DMS79 treated with DMSO at 0.1 percent for 48 hours (cell line): ENCODE measurements at regions not wholly inside any gene's neighbourhood (a gene's known extent, or its start where the extent isn't known, plus 50 kb on each side); places are given as distances from the start of the nearest gene placed in this dataset.

Experiments used
- DNase-seq: peaks from one replicate; lab custom pipeline; 2025; lab: John Stamatoyannopoulos, UW

DNA sequence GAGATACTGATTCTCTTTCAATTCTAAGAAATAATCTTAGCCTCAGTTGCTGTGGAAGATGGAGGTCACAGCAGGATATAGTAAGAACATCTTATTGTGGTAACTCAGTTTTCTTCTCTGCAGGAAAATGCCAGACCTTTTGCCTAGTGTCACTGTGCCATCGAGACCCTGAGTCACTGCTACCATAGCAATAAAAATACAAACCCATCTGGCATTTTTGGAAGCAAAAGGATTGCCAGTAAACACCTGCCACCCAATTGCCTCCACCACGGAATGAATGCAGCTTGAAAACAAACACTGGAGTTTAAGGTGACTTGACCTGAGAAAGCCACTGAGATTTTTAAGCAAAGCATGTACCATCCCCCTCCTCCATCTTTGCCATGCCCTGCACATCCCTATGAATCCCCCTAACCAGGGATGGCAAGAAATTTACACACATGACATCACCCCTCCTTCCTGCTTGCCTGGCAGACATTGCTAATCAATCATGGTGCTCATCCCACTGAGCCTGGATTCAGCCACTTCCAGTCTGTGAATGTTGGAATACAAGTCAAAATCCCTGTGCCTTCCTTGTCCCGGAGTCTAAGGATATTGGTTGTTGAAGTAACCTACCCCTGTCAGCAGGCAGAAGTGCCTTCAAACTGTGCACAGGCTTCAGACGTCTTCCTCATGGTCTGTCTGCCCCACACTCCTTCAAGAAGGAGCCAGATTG, 59.6 kb upstream of the MAMLD1 start:
- DNase-seq, result no peak

DNA sequence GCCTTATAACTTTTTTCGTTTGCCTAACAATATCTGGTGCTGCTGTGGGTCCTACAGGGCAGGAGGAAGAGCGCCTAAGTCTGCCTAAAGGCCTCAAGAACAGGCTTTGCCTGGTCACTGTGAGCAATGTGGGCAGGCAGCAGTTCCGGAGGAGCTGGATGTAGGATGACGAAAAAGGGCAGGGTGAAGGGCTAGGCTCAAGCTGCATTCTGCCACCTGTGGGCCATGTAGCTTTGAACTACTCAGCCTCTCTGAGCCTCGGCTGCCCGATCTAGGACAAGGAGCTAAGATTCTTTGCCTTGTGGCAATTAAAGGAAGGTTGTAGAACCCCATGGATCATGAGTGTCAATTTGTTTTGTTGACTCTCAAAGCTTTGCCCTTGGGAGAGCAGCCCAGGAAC, 57.1 kb upstream of the MAMLD1 start:
- no peak for DNase-seq

DNA sequence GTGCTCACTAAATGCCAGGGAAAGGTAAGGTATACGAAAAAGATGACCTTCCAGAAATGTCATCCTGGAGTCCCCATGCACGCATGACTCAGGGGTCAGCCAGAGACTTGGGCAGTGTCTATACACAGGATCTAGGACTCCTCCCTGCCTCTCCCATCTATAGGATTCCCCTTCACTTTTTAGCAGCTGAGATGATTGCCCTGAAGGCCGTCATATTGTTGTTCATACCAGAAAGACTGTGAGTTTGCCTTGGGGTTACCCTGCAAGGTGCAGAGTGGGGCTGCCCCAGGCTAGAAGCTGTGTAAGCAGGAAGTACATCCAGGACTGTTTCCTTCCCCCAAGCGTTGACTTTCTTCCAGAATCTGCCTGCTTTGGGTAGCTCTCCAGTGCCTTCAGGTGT, 55.1 kb upstream of the MAMLD1 start:
- DNase-seq, result no peak

DNA sequence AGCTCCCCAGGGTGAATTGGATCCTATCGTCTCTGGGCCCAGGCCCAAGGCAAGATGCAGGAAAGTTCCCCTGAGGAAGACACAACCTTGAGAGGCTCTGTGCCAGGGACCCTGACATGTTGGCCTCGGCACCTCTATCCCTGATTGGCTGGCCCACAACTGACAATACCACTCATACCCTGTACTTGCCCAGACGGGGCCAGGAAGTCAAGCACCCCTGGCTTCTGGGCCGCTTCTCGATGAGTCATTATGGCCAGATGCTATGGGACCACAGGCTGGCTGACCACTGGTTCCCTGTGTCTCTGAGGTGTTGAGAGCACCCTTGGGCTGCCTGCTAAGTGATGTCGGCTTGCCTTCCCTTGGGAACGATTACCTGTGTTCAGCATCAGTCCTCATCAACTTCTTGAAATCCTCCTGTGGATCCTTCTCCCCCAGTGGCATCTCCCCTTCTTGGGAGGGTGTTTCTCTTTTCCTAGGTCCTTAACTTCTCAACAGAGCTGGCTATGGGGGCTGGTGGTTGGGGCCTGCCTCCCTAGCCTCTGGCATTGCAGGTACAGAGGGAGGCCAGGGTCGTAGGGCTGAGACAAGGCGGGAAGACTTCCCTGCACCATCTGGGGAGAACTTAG, 54.5 kb upstream of the MAMLD1 start:
- DNase-seq, result no peak

GRCh38 chrX:150310417-150310816, 52.7 kb upstream of the MAMLD1 start:
- no peak for DNase-seq

DNA sequence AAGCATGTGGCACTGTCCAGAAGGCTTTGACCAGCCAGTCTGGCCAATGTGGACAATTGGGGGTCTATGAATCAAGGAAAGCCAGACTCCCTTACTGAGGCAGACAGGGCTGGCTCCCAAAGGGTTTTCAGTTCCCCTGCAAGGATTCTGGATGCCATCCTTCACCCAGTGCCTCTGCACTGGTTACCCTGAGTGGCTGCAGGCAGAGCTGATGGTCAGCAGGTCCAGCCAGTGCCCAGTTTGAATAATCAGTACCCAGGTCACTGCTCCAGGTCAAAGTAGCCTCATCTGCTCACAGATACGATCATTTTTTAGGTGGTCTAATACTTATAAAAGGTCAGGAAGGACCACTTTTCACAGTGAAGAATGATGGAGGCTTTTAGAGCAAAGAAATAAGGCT, 52.2 kb upstream of the MAMLD1 start:
- no peak for DNase-seq

DNA sequence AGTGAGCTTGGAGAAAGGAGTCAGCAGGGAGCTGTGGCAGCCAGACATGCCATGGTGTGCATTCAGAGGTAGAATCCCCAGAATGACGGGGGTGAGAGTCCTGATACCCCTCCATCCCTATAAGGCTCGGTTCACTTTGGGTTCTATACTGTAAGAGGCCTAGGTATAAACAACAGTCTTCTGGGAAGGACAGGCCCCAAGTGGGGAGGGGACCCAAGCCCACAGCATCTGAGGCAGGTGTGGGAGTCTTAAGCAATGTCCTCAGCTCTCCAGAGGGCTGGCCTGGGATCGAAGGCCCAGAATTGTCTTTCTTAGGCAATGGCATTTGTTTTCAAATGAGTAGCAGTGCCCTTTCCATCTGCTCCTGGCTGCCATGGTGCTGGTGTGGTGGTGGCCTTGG, 50.2 kb upstream of the MAMLD1 start:
- DNase-seq, result no peak
